Stimulated activated CD4-positive, alpha-beta T cell treated with anti-CD3 and anti-CD28 coated beads, Interleukin-12 subunit alpha, Interleukin-12 subunit beta, amount 100 ng/mL, for 24 hours (primary cell): ENCODE measurements at regions not wholly inside any gene's neighbourhood (a gene's known extent, or its start where the extent isn't known, plus 50 kb on each side); places are given as distances from the start of the nearest gene placed in this dataset.

ENCODE experiments used
- DNase-seq, 2 experiments: peaks; one replicate each; pipeline ENCODE4 v3.0.0-alpha.2; 2020; ENCODE audit warnings: low read depth in 2 of 2

DNA sequence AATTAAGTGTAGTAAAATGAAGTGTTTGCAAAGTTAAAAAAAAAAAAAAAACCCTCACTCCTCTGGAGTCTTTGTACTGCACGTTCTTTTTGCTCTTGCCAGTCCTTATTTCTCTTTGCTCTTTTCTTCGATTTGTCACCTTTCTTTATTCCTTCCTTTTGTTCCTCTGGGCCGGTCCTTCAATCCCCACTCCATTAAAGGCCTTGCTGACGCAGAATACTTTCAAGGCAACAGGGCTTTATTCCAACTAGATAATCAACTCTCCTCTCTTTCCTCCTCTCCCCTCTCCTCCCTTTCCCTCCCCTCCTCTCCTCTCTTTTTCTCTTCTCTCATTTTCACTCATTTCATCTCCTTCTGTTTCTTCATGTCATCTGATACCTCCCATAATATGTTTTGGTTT lies 138.2 kb upstream of the NTM start:
- DNase-seq: no peak

DNA sequence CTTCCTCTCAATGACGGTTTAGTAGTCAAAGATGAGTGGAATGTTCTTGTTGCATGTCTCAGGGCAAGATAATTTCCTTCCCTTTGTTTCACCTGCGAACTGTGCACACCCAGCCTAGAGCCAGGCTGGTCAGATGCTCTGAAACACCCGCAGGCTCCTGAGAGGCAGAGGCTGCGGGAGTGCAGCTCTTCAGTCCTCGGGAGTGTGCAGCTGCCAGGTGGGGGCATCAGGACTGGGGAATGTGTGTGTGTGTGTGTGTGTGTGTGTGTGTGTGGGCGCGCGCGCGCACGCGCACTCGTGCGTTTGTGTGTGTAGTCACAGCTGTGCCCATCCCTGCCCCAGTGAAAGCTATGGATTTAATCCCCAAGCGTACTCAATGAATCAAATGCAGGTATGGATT lies 136.2 kb upstream of the NTM start:
- DNase-seq: no peak

DNA sequence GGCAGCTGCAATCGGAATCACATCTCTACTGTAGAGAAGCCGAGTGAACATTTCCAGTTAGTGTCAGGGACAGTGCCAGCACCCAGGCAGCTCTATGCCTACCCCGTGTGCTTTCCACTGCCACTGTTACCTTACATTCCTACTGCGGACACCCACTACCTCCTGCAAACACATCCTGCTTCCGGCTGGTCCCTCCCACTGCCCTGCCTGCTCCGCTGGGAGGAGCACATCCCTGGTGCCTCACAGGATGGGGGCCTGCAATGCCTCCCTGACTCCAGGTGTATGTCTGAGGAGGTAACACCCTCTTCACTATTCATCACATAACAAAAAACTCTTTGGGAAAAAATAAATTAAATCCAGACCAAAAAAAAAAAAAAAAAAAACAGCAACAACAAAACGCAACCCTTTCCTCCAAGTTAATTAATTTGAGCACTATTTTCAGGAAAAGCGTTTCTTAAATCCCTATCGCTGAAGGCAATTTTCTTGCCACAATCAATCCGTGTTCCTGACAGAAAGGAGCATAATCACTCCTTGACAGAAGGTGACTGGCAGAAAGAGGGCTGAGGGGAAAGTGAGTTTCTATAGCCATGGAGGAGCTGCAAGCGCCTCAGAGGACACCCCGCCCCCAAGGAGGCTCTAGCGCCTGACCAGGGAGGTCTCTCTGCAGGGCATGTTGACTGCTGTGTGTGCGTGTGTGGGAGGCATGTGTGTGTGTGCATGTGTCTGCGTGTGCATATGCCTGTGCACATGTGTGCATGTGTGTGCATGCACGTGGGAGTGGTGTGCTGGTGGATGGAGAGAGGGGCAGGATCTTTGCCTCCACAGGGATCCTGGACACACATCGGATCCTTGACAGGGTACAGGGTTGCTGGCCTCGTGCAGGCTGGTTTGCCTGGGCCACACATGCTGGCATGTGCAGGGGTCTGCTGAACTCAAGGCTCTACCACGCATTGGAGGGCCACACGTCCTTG lies 134.8 kb upstream of the NTM start:
- DNase-seq: no peak

DNA sequence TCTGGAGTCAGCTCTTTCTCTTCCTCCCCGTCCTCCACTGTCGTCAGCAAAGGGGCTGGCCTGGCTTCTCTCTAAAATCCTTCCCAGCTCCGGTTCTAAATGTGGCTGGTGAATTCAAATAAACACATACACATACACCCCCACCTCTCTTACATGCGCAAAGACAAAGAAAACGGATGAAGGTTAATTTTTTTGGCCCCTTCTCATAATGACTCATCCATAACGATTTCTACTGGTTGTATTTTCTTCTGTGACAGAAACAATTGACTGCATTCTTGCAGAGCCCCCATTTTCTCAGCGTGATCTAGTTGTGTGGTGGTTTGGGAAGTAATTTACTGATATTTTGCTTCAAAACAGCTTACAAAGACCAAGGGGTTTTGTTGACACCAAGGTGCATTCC lies 130.0 kb upstream of the NTM start:
- no peak for DNase-seq

DNA sequence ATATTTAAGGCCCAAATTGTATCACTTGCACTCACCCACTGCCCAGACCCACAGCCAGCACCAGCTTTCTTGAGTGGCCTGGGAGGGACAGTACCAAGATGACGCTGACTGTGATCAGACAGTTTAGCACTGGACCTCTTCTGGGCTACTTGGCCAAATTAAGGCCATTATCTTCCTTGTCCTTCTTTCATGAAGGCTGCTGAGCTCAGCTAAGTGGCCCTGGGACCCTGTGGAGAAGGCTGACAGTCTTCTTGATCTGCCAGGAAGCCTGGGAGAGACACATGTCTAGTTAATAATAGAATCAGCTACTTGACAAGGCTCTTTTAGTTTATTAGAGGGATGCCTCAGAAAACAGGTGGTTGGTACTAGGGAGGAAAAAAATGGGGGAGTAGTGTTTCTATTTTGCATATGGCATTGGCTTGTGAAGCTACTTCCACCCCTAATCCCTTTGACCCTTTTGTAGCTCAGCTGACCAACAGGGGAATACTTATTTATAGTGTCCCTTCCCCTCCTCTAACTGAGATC lies 127.9 kb upstream of the NTM start:
- no peak for DNase-seq

DNA sequence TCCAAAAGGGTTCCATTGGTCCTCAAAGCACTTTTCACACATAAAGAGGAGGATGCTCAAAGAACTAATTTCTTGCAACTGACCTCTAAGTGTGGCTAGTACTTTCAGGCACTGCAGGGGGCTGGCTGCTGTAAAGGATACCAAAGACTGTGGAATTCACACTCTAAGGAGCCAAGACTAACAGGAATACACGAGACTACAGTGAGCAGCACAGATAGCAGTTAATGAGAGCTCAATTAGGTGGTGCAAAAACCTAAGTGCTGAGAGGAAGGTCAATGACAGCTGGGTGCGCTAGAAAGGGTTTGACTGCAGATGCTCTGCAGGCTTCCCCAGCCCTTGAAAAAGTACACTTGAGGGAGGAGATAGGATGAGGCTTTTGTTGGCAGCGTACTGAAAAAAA lies 124.3 kb upstream of the NTM start:
- no peak for DNase-seq

DNA sequence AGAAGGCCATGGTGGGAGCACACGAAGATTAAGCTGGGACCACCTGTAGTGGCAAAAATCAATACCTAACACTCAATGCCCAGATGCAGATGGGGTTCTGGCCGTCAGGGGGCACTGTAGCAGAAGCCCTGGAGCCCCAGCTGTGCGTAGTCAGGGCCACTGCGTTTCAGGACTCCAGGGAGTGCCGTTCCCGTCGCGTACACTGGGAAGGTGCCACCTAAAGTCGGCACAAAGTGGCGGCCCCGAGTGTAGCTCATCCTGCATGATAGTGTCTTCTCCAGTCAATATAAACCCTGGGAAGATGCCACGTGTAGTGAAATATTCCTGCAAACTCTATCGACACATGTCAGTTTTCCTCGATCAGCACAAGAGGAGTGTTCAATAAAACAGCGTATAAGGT lies 123.8 kb upstream of the NTM start:
- DNase-seq: no peak

DNA sequence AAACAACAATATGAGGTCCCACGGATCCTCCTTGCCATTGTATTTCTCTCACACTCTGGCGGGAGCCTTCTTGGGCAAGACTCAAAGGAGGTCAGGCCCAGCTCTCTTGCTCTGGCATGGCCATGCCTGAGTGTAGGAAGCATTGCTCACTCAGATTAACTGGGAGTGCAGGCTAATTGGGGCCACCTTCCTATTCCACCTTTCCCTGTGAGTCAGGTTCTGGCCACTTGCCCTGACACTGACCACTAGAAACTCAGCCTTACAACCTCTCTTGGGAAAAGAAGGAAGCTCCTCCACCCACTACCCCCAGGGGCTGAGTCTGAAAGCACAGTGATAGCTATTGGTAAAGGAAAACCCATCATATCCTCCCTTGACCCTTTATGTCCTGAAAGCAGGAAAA lies 121.8 kb upstream of the NTM start:
- no peak for DNase-seq

DNA sequence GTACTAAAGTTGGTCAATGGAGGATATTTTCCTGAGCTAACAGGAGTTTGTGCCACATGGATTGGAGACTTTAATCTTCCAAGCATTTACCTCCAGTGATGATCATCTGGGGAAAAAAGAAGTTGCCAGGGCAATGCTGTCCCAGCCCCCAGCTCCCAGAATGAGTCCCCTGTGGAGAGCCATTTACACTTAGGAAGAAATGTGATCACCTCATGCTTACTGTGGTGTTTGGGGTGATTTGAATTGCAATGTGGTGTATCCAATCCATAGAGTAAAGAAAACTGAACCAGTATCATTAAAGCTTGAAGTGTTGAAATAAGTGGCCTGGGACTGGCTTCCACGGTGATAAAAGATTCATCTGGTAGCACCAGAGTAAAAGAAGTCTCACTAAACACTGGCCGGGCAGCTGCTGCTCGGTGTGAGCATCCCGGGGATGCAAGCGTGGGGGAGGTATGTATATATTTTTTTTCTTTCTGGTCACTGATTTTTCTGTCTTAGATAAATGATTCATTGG lies 117.2 kb upstream of the NTM start:
- no peak for DNase-seq

DNA sequence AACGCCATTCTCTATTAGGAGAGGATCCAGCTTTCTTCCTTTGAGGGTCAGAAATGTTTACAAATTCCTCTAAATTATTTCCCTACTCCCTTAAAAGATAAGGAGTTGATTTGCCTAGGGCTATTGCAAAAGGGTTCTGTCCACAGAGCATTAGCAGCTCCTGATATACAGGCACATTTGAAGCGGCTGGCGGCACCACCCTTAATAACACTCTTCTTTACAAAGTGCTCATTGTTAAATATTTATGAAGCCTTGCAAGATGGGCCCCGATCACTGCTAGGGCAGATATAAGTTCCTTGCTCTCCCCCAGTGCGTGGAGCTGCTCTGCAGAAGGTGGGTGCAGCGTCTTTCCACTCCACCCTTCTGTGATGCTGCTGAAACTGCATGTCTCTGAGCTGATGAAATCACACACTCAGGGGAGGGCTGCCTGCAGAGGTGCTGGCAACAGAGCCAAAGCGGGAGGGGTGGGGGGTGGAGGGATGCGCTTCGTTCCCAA lies 116.7 kb upstream of the NTM start:
- DNase-seq: no peak

DNA sequence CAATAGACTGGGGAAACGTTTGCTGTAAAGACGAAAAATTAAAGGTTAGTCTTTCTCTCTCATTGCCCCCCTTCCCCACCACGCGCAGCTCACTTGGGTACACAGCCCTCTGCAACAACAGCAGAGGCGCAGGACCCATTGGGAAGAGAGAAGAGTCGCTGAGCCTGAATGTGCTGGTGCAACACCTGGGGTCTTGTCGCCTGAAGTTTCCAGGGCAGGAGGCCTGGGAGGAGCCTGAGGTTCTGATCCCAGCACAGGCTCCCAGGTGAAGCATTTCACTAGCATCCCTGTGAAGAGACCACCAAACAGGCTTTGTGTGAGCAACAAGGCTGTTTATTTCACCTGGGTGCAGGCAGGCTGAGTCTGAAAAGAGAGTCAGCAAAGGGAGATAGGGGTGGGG lies 116.2 kb upstream of the NTM start:
- DNase-seq: no peak

DNA sequence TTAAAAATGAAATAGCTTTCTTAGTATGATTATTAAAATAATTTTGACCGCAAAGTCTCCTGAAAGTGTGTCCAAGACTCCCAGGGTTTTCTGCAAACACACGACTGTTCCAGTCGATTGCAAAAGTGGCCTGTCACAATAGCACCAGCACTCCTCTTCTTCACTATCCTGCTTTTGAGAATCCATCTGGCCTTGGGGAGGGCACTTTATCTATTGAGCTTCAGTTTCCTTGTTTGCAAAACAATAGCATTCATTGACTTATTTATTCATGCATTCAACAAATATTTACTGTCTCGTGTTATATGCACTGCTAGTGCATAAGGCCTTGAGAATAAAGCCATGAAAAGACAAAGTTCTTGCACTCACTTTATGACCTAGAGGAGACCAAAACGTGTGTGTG lies 96.2 kb upstream of the NTM start:
- DNase-seq: no peak

DNA sequence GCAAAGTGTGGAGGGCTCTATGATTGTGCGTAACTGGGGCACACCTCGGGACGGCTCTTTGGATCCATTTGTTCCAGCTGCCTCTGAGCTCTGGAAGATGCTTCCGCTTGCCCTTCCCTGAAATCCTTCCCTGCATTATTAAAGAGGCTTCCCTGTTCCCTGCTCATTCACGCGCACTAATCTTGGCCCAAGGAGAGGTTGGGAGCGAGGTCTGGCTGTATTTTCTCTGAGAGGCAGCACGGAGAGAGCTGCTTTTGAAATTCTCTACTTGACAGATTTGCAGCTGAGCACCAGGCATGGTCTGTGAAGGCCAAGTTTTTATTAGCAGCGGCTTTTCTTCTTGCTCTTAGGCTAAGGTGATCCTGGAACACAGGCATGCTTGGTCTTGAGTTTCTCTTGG lies 94.8 kb upstream of the NTM start:
- no peak for DNase-seq

DNA sequence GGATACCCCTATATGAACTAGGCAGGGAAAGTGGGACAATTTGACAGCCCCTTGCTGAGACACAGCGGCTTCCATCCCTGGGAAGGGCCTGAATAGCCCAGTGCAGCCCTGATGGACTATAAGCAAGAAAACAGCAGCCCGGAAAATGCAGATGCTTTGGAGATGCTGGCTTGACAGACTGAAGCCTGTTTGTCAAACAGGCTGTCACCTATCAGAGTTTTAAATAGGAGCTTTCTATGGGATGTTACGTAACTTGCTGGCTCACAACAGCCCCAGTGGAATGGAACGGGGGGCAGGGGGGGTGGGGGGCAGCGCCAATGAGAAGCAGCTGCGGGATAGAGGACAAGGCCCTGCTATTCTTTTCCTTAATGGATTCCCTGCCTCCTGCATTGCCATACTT lies 91.9 kb upstream of the NTM start:
- DNase-seq: no peak

DNA sequence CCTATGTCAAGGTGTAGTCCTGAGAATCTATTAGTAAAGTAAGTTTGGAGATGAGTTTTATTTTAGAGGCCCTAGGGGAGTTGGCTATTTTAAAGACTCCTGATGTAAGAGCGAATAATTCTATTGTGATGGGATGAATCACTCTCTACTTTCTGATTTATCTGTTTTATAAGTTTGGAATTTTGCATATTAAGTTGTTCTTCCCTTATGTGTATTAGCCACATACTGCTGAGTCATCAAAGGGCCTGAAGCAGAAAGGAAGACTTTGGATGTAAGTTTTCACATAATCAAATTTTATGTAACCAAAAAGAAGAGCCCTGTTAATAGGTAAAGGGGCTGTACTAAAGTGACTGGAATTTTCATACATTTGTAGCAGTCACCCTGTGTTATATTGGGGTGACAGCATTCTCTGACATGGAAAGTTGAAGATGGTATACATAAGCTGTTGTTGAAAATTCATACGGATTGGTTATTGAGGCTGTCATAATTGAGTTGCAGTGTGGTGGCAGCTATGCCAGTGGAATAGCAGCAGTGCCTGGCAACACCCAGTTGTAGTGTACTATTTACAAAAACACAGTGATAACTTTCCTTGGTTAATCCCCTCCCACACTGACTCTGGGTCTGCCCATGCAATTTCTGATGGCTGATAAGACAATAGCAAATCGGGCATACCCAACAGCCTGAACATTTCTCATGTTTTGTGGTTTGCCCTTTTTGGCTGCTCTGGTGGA lies 90.6 kb upstream of the NTM start:
- DNase-seq: no peak

DNA sequence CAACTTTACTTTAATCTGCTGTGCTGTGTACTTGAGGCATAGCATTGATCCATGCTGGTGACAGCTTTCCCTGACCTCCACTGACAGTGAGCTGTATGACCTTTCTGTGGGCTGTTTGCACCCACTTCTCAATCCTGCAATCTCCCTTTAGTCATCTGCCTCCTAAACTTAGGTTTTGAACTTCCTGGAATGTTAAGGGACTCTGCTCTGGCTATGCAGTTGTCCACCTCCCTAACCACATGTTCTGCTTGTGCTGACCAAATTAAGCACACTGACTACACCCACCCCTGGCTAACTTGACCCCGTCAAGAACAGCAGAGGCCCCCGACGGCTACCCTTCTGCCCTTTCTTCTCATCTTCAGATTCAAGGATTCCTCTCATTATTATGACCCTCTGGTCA lies 89.1 kb upstream of the NTM start:
- DNase-seq: no peak

DNA sequence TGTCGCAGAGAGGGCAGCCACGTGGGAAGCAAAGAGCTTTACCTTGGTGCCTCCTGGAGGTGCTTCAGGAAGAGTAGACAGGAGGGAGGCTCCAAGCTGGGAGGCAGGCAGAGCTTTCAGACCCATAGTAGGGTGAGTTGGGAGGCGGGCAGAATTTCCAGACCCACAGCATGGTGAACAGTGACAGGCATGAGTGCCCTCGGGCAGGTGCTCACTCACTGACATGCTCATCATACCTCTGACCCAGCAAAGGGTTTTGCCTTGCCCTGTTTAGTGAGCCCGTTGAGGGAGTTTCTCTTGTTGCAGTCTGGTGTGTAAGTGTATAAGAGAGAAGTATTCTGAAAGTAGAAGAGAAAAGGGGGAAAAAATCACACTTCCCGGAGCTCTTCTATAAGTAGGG lies 86.4 kb upstream of the NTM start:
- DNase-seq: no peak

DNA sequence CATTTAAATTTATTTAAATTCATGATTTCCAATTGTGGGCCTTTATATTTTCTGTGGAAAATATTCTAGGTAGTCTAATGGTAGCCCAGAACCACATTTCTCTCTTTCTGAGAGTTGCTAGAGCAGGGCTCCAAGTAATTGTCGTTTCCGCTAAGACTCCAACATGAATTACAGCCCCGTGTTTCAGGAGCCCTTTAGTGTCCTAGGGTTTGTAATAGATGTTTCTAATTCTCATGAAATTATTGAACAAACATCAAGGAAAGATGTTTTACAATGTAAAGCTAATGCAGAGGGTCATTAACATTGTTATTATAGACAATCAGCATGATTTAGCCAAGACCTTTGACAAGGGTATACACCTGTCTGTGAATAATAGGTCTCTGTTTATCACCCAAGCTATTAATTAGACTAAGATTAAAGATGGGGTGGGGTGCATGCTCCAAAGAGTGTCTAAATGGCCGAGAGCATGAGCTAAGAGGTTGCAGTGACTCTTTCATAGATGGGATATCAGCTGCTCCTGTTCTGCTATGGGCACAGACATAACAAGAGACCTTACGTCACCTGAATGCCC lies 81.8 kb upstream of the NTM start:
- no peak for DNase-seq

DNA sequence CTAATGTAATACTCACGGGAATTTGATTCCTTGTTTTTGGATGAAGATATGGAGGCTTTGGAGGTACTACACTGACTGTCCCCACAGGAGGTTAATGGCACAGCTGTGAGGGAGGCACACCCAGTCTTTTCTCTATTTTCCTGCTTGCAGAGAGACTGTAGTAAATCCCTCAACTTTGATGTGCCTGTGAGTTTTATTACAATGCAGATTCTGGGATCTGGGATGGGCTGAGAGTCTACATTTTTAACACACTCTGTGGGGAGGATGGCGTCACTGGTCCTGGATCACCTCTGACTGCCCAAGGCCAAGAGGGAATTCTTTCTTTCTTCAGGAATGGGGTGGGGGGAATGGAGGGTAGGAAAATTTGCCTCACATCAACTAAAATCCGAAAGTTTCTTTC lies 80.2 kb upstream of the NTM start:
- no peak for DNase-seq

DNA sequence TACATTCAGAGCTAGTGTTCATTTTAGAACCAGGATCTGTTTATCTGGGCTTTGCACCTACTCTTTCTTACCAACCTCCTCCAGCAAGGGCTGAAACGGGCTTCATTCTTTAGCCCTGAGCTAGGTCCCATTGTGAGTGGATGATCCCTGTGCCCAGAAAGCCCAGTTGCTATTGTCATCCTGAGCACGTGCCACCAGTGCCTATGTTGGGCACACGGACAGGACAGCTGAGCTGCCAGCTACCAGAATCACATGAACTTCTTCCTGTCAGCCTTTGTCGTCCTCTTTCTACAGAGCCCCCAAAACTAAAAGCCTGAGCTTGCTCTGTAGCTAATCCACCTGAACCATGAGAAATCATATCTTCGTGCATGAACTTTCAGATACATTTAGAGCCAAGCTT lies 74.4 kb upstream of the NTM start:
- DNase-seq: no peak

DNA sequence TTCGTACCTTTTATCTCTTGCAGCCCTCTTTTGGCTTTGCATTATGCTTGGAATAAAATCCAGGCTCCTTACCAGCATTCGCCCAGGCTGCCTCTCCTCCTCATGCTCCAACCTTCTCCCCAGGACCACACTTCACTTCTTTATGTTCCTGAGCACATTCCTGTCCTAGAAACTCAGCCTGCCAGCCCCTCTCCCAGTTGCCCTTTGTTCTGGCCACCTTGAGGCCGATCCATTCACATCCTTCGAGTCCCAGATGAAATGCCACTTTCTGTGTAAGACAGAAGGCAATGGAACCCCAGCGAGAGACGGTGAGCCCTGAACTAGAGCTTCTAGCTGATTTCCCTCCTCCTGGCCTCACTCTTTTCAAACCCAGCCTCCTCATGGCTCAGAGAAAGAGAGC lies 73.0 kb upstream of the NTM start:
- no peak for DNase-seq
